IMR-90 (cell line): ENCODE measurements at regions not wholly inside any gene's neighbourhood (a gene's known extent, or its start where the extent isn't known, plus 50 kb on each side); places are given as distances from the start of the nearest gene placed in this dataset.

Experiments
- ATAC-seq: fragments of 200-7000 bp; cut with Tn5 transposase; 2 replicates; pipeline ENCODE4 v1.9.1; 2020; ENCODE audit warnings: low read depth, mild to moderate bottlenecking, moderate library complexity
- BruUV-seq: library from RNA; stranded (reverse); fragments of 400-500 nt; replicated peaks from 2 replicates; lab custom pipeline; 2021; lab: Mats Ljungman, UMichigan
- CTCF ChIA-PET: fragments of 300-600 bp; formaldehyde crosslinking; extraction: SDS; loops from one replicate; lab custom pipeline; 2021; ENCODE audit warnings: antibody characterized with exemption; lab: Yijun Ruan, JAX
- POLR2A ChIA-PET: fragments of 300-600 bp; sonication (Branson Sonifier 250); formaldehyde crosslinking; loops from one replicate; lab custom pipeline; 2022; ENCODE audit warnings: antibody characterized with exemption; ENCODE audit not compliant: unreplicated experiment; lab: Charles Lee
- DNase-seq: peaks from one replicate; pipeline ENCODE4 v3.0.0; 2013
- H2AFZ ChIP-seq: replicated peaks from 2 replicates; pipeline ENCODE3; 2013; ENCODE audit warnings: low read length, mild to moderate bottlenecking; ENCODE audit not compliant: poor library complexity
- H2AK5ac ChIP-seq: 2 replicates; pipeline ENCODE4 v1.6.1; 2013; ENCODE audit warnings: low read depth, low read length, inconsistent platforms
- H2AK9ac ChIP-seq: replicated peaks from 2 replicates; pipeline ENCODE3; 2013; ENCODE audit warnings: mild to moderate bottlenecking, low read depth, low read length, moderate library complexity; ENCODE audit not compliant: poor library complexity
- H2BK120ac ChIP-seq: 2 replicates; pipeline ENCODE4 v1.6.1; 2013; ENCODE audit warnings: low read depth, low read length, inconsistent platforms
- H2BK15ac ChIP-seq: 3 replicates; pipeline ENCODE4 v1.6.1; 2013; ENCODE audit warnings: low read depth, low read length, inconsistent platforms
- H2BK20ac ChIP-seq: 2 replicates; pipeline ENCODE4 v1.6.1; 2013; ENCODE audit warnings: low read depth, mild to moderate bottlenecking, inconsistent platforms, low read length, moderate library complexity
- H2BK5ac ChIP-seq: 2 replicates; pipeline ENCODE4 v1.6.1; 2013; ENCODE audit warnings: mild to moderate bottlenecking, low read depth, low read length, inconsistent platforms; ENCODE audit not compliant: poor library complexity, severe bottlenecking
- H3K14ac ChIP-seq: replicated peaks from 2 replicates; pipeline ENCODE4 v1.6.1; 2013; ENCODE audit warnings: low read depth, low read length, inconsistent platforms
- H3K18ac ChIP-seq: 2 replicates; pipeline ENCODE4 v1.6.1; 2013; ENCODE audit warnings: low read depth, low read length, control low read depth
- H3K23ac ChIP-seq: 2 replicates; pipeline ENCODE4 v1.6.1; 2013; ENCODE audit warnings: low read depth, low read length, inconsistent platforms
- H3K27ac ChIP-seq: 2 replicates; pipeline ENCODE4 v1.5.1; 2013; ENCODE audit warnings: mild to moderate bottlenecking, control low read depth, low read length; ENCODE audit not compliant: insufficient read depth
- H3K27me3 ChIP-seq: 2 replicates; pipeline ENCODE4 v1.6.1; 2013; ENCODE audit warnings: low read length; ENCODE audit not compliant: control insufficient read depth, insufficient read depth
- H3K36me3 ChIP-seq: 2 replicates; pipeline ENCODE4 v1.6.1; 2013; ENCODE audit warnings: low read length, mixed read lengths; ENCODE audit not compliant: control insufficient read depth, insufficient read depth
- H3K4ac ChIP-seq: 2 replicates; pipeline ENCODE4 v1.6.1; 2013; ENCODE audit warnings: low read depth, low read length, inconsistent platforms
- H3K4me1 ChIP-seq: 2 replicates; pipeline ENCODE4 v1.6.1; 2013; ENCODE audit warnings: low read length, mixed read lengths; ENCODE audit not compliant: control insufficient read depth, insufficient read depth
- H3K4me2 ChIP-seq: 2 replicates; pipeline ENCODE4 v1.6.1; 2013; ENCODE audit warnings: low read depth, mild to moderate bottlenecking, control low read depth, low read length, moderate library complexity
- H3K4me3 ChIP-seq: 2 replicates; pipeline ENCODE4 v1.5.1; 2013; ENCODE audit warnings: low read depth, mild to moderate bottlenecking, control low read depth, low read length, moderate library complexity; ENCODE audit not compliant: insufficient read depth
- H3K56ac ChIP-seq: 2 replicates; pipeline ENCODE4 v1.6.1; 2013; ENCODE audit warnings: low read length, inconsistent platforms; ENCODE audit not compliant: insufficient read depth; ENCODE audit errors: extremely low read depth
- H3K79me1 ChIP-seq, 2 experiments: 2 replicates each; pipeline ENCODE4 v1.6.1; 2013; ENCODE audit warnings: low read length in 2 of 2, inconsistent platforms in 1 of 2, low read depth in 1 of 2
- H3K9ac ChIP-seq: 2 replicates; pipeline ENCODE4 v1.6.1; 2013; ENCODE audit warnings: low read depth, low read length, control low read depth
- H3K9me1 ChIP-seq: 2 replicates; pipeline ENCODE4 v1.6.1; 2013; ENCODE audit warnings: low read length, inconsistent platforms; ENCODE audit not compliant: insufficient read depth
- H3K9me3 ChIP-seq: 2 replicates; pipeline ENCODE4 v1.6.1; 2013; ENCODE audit warnings: low read length; ENCODE audit not compliant: control insufficient read depth, insufficient read depth
- H4K20me1 ChIP-seq: 2 replicates; pipeline ENCODE4 v1.6.1; 2013; ENCODE audit warnings: low read length, inconsistent platforms; ENCODE audit not compliant: insufficient read depth
- H4K5ac ChIP-seq: 2 replicates; pipeline ENCODE4 v1.6.1; 2013; ENCODE audit warnings: mild to moderate bottlenecking, low read depth, low read length, control low read depth
- H4K8ac ChIP-seq, 2 experiments: 2 replicates each; pipeline ENCODE4 v1.6.1; 2013; ENCODE audit warnings: low read depth in 2 of 2, low read length in 2 of 2, control low read depth in 1 of 2, inconsistent platforms in 1 of 2
- H4K91ac ChIP-seq: 2 replicates; pipeline ENCODE4 v1.6.1; 2013; ENCODE audit warnings: low read depth, low read length, inconsistent platforms; ENCODE audit not compliant: insufficient read depth
- BHLHE40 ChIP-seq: fragments of 150-350 bp; IDR thresholded peaks from 2 replicates; pipeline ENCODE4 v1.6.1; 2016; ENCODE audit warnings: mild to moderate bottlenecking, low read depth, low read length
- CEBPB ChIP-seq: IDR thresholded peaks from 2 replicates; pipeline ENCODE4 v1.6.1; 2012; ENCODE audit warnings: low read depth, low read length, improper control_type of control experiment
- CTCF ChIP-seq: conservative IDR thresholded peaks from 2 replicates; pipeline ENCODE4 v1.5.1; 2012; ENCODE audit warnings: mild to moderate bottlenecking, low read depth, low read length, improper control_type of control experiment
- ELK1 ChIP-seq: fragments of 150-350 bp; IDR thresholded peaks from 2 replicates; pipeline ENCODE4 v1.6.1; 2016; ENCODE audit warnings: low read depth, mild to moderate bottlenecking, low read length, moderate library complexity, borderline replicate concordance
- FOS ChIP-seq: fragments of 150-350 bp; IDR thresholded peaks from 2 replicates; pipeline ENCODE4 v1.6.1; 2016; ENCODE audit warnings: low read depth, low read length
- MAZ ChIP-seq: IDR thresholded peaks from 2 replicates; pipeline ENCODE4 v1.6.1; 2012; ENCODE audit warnings: low read depth, mild to moderate bottlenecking, low read length, improper control_type of control experiment, moderate library complexity, borderline replicate concordance
- MXI1 ChIP-seq: IDR thresholded peaks from 2 replicates; pipeline ENCODE4 v1.6.1; 2012; ENCODE audit warnings: low read depth, mild to moderate bottlenecking, low read length, moderate library complexity, borderline replicate concordance
- NFE2L2 ChIP-seq: fragments of 150-350 bp; IDR thresholded peaks from 2 replicates; pipeline ENCODE4 v1.6.1; 2016; ENCODE audit warnings: low read depth, mild to moderate bottlenecking, low read length
- POLR2A ChIP-seq: IDR thresholded peaks from 2 replicates; pipeline ENCODE4 v1.6.1; 2012; ENCODE audit warnings: mild to moderate bottlenecking, low read depth, low read length
- RAD21 ChIP-seq: IDR thresholded peaks from 2 replicates; pipeline ENCODE4 v1.6.1; 2012; ENCODE audit warnings: low read length, improper control_type of control experiment
- RFX5 ChIP-seq: IDR thresholded peaks from 2 replicates; pipeline ENCODE4 v1.8.0; 2012; ENCODE audit warnings: low read depth, mild to moderate bottlenecking, low read length, moderate library complexity
- SMC3 ChIP-seq: fragments of 150-350 bp; IDR thresholded peaks from 2 replicates; pipeline ENCODE4 v1.6.1; 2016; ENCODE audit warnings: low read depth, mild to moderate bottlenecking, antibody characterized with exemption, low read length, moderate library complexity
- WGBS, 2 experiments: methylation state at CpG; one replicate each; pipeline versions ENCODE4 v1.1.5 to v1.1.7; 2013; ENCODE audit warnings: missing lambda C conversion rate in 2 of 2; ENCODE audit not compliant: insufficient read length in 1 of 2; ENCODE audit errors: extremely low coverage in 2 of 2; 5-methylcytosine and 5-hydroxymethylcytosine counted together
- dilution Hi-C: fragments of 300-500 bp; cut with HindIII; formaldehyde crosslinking; loops from one replicate; pipeline ENCODE4 v1.14.3; 2018; ENCODE audit warnings: low sequenced_read_pairs; ENCODE audit not compliant: unreplicated experiment
- in situ Hi-C: fragments of 300-500 bp; cut with MboI; formaldehyde crosslinking; loops from 3 replicates; pipeline ENCODE4 v1.14.3; 2019; ENCODE audit warnings: low sequenced_read_pairs, inconsistent platforms, mixed read lengths
- intact Hi-C: fragments of 100-400 bp; cut with micrococcal nuclease; formaldehyde crosslinking; loops from 2 replicates; pipeline ENCODE4 v1.10.0; 2022
- TF ChIP-seq, protein P1 (sequence below): fragments of 150-350 bp; IDR thresholded peaks from 2 replicates; pipeline ENCODE4 v1.6.1; 2017; ENCODE audit warnings: mild to moderate bottlenecking, antibody characterized with exemption, low read length, low read depth

- H3K4me1 ChIP-seq: no peaks in the 10 kb centered on the region
- no peaks in the 10 kb centered on the region for H3K9me1 ChIP-seq
These were observed 60.9 kb upstream of the USP29 start for GRCh38 chr19:57058871-57059270.

More at GRCh38 chr19:57058871-57059270, 60.9 kb upstream of the USP29 start:
- H2AK5ac ChIP-seq: no peak overlapping the region
- H3K79me1 ChIP-seq: no peaks in the 10 kb centered on the region
- H3K36me3 ChIP-seq: no peaks in the 10 kb centered on the region
- TF ChIP-seq MXI1: no peak
- TF ChIP-seq CTCF: no peak
- TF ChIP-seq, protein P1, sequence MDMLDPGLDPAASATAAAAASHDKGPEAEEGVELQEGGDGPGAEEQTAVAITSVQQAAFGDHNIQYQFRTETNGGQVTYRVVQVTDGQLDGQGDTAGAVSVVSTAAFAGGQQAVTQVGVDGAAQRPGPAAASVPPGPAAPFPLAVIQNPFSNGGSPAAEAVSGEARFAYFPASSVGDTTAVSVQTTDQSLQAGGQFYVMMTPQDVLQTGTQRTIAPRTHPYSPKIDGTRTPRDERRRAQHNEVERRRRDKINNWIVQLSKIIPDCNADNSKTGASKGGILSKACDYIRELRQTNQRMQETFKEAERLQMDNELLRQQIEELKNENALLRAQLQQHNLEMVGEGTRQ: no peak
- no peak for TF ChIP-seq RFX5
- TF ChIP-seq CEBPB: no peak
- no peak for TF ChIP-seq SMC3
- TF ChIP-seq RAD21: no peak
- TF ChIP-seq POLR2A: no peak
- no peak for TF ChIP-seq NFE2L2
- TF ChIP-seq ELK1: no peak
- no peak for TF ChIP-seq FOS
- no peak for TF ChIP-seq BHLHE40
- TF ChIP-seq MAZ: no peak
- no peak overlapping the region for H3K4ac ChIP-seq
- WGBS, 2 experiments: 41% methylated on average over 3 of the region's 6 CpGs; no CpG with 5 or more reads in 1 of the 2 experiments
- H3K27me3 ChIP-seq: no peaks in the 10 kb centered on the region
- DNase-seq (no peak), ATAC-seq (no peak)
- H2AK9ac ChIP-seq: no peak overlapping the region
- no peaks in the 10 kb centered on the region for H4K20me1 ChIP-seq
- in situ Hi-C loops (no loop called here), dilution Hi-C loops (no loop called here), intact Hi-C loops (no loop called here)
- no peak overlapping the region for H2AFZ ChIP-seq
- H3K4me3 ChIP-seq: no peak overlapping the region
- ChIA-PET POLR2A (no interaction called here), CTCF (no interaction called here)
- no peak overlapping the region for H3K4me2 ChIP-seq
- no TSS peak for BruUV-seq
- H4K5ac ChIP-seq: no peak overlapping the region
- no peak overlapping the region for H4K91ac ChIP-seq
- no peak overlapping the region for H3K18ac ChIP-seq
- no peak overlapping the region for H3K56ac ChIP-seq
- no peak overlapping the region for H2BK15ac ChIP-seq
- H2BK5ac ChIP-seq: no peak overlapping the region
- H2BK20ac ChIP-seq: no peak overlapping the region
- H3K9ac ChIP-seq: no peak overlapping the region
- H3K14ac ChIP-seq: no peak overlapping the region
- H4K8ac ChIP-seq: no peak overlapping the region
- peaks cover 31% of the 10 kb centered on the region for H3K9me3 ChIP-seq
- no peak overlapping the region for H3K23ac ChIP-seq
- H3K27ac ChIP-seq: no peak overlapping the region
- H2BK120ac ChIP-seq: no peak overlapping the region
